Keratinocyte (primary cell): ENCODE measurements at regions not wholly inside any gene's neighbourhood (a gene's known extent, or its start where the extent isn't known, plus 50 kb on each side); places are given as distances from the start of the nearest gene placed in this dataset.

ENCODE experiments used
- DNase-seq: peaks from one replicate; pipeline ENCODE4 v3.0.0-alpha.2; 2011; ENCODE audit warnings: low read depth, missing footprints, low spot score
- FAIRE-seq: peaks from 2 replicates; lab custom pipeline; 2011; peaks lifted over from hg19 to GRCh38; lab: Jason Lieb, UNC
- H2AFZ ChIP-seq: 2 replicates; pipeline ENCODE4 v1.6.0; 2012; ENCODE audit warnings: low read length, control low read depth, inconsistent platforms; ENCODE audit not compliant: control insufficient read depth
- H3K27ac ChIP-seq: 2 replicates; pipeline ENCODE4 v1.5.1; 2011; ENCODE audit warnings: low read length; ENCODE audit not compliant: control insufficient read depth, insufficient read depth
- H3K27me3 ChIP-seq: 3 replicates; pipeline ENCODE4 v1.6.0; 2011; ENCODE audit warnings: low read length; ENCODE audit not compliant: control insufficient read depth, insufficient read depth; ENCODE audit errors: extremely low read depth
- H3K36me3 ChIP-seq, 2 experiments: 2 replicates in 1 of 2; 3 replicates in 1 of 2; pipeline ENCODE4 v1.5.1; 2011; ENCODE audit warnings: low read length in 2 of 2, mild to moderate bottlenecking in 1 of 2; ENCODE audit not compliant: control insufficient read depth in 2 of 2, insufficient read depth in 2 of 2; ENCODE audit errors: extremely low read depth in 1 of 2
- H3K4me1 ChIP-seq: 3 replicates; pipeline ENCODE4 v1.5.1; 2011; ENCODE audit warnings: low read length; ENCODE audit not compliant: control insufficient read depth, insufficient read depth; ENCODE audit errors: extremely low read depth
- H3K4me2 ChIP-seq: 3 replicates; pipeline ENCODE4 v1.6.0; 2011; ENCODE audit warnings: low read depth, low read length; ENCODE audit not compliant: control insufficient read depth, insufficient read depth; ENCODE audit errors: extremely low read depth
- H3K4me3 ChIP-seq, 3 experiments: fragments of 200-600 bp in 1 of 3; sonication (generic) in 1 of 3; 2 replicates in 2 of 3; 3 replicates in 1 of 3; pipeline ENCODE4 v1.5.1; 2011 to 2016; ENCODE audit warnings: low read length in 3 of 3, mild to moderate bottlenecking in 3 of 3, control low read depth in 2 of 3, inconsistent platforms in 1 of 3, low read depth in 1 of 3, mixed read lengths in 1 of 3, mixed run types in 1 of 3, moderate library complexity in 1 of 3; ENCODE audit not compliant: control insufficient read depth in 2 of 3, insufficient read depth in 2 of 3; ENCODE audit errors: extremely low read depth in 1 of 3
- H3K79me2 ChIP-seq: 2 replicates; pipeline ENCODE4 v1.6.0; 2012; ENCODE audit warnings: low read length; ENCODE audit not compliant: control insufficient read depth, insufficient read depth
- H3K9ac ChIP-seq: 3 replicates; pipeline ENCODE4 v1.6.0; 2011; ENCODE audit warnings: low read length; ENCODE audit not compliant: control insufficient read depth, insufficient read depth; ENCODE audit errors: extremely low read depth
- H3K9me1 ChIP-seq: 3 replicates; pipeline ENCODE4 v1.6.0; 2011; ENCODE audit warnings: low read length; ENCODE audit not compliant: control insufficient read depth, insufficient read depth; ENCODE audit errors: extremely low read depth
- H3K9me3 ChIP-seq: 2 replicates; pipeline ENCODE4 v1.5.1; 2012; ENCODE audit warnings: low read depth, low read length; ENCODE audit not compliant: control insufficient read depth
- H4K20me1 ChIP-seq: 3 replicates; pipeline ENCODE4 v1.6.0; 2011; ENCODE audit warnings: low read length; ENCODE audit not compliant: control insufficient read depth, insufficient read depth; ENCODE audit errors: extremely low read depth
- EZH2 ChIP-seq: IDR thresholded peaks from one replicate; pipeline ENCODE4 v1.6.1; 2012; ENCODE audit warnings: inconsistent platforms, mild to moderate bottlenecking, low read length, moderate library complexity
- dilution Hi-C: fragments of 300-500 bp; cut with MboI; formaldehyde crosslinking; loops from one replicate; pipeline ENCODE4 v1.7.0; 2020; ENCODE audit warnings: low sequenced_read_pairs; ENCODE audit not compliant: extremely low pct_ligation_motif_present
- TF ChIP-seq, protein P1 (sequence below), 3 experiments: IDR thresholded peaks in 1 of 3; conservative IDR thresholded peaks in 1 of 3; optimal IDR thresholded peaks in 1 of 3; 2 replicates in 2 of 3; 3 replicates in 1 of 3; pipeline versions ENCODE3 to v1.5.1; 2011; ENCODE audit warnings: low read length in 3 of 3, mild to moderate bottlenecking in 3 of 3, moderate library complexity in 2 of 3, control low read depth in 1 of 3, inconsistent platforms in 1 of 3; ENCODE audit not compliant: insufficient read depth in 2 of 3; ENCODE audit errors: extremely low read depth in 1 of 3

DNA sequence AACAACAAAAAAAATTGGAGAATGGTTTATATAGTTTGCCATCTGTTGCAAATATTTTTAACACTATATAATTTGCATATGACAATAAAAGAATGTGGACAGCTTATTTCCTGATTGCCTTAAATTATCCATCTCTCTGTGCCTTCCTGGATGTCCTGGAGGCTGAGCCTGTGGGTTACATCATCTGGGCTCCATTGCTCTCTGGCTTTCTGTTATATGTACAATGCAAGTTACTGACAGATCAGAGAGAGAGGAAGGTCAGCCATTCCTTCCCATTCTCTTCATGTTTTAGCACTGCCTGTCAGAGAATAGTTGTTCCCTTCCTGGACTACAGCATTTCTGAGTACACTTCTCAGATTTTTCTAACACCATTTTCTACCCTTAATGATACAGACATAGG, 758.3 kb upstream of the PCDH20 start:
- FAIRE-seq: no peak

DNA sequence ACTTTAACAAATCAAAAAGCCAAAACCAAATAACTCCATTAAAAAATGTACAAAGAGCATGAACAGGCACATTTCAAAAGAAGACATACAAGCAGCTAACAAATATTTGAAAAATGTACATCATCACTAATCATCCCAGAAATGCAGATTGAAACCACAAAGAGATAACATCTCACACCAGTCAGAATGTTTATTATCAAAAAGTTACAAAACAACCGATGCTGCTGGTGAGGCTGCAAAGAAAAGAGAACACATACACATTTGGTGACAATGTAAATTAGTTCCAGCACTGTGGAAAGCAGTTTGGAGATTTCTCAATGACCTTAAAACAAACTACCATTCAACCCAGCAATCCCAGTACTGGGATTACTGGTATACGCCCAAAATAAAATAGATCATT, 756.0 kb upstream of the PCDH20 start:
- Histone ChIP-seq H3K9me3 (peaks cover 3% of the 10 kb centered on the region), H3K9ac (no peak overlapping the region), H3K27me3 (no peaks in the 10 kb centered on the region), H3K9me1 (no peaks in the 10 kb centered on the region), H3K36me3 (no peaks in the 10 kb centered on the region), H3K4me2 (no peak overlapping the region), H2AFZ (no peak overlapping the region), H3K27ac (no peak overlapping the region), H4K20me1 (no peaks in the 10 kb centered on the region), H3K4me1 (no peaks in the 10 kb centered on the region), H3K79me2 (no peaks in the 10 kb centered on the region), H3K4me3 (no peak overlapping the region)
- dilution Hi-C loops: no loop called here
- FAIRE-seq: no peak
- TF ChIP-seq EZH2: no peak
- TF ChIP-seq, protein P1, sequence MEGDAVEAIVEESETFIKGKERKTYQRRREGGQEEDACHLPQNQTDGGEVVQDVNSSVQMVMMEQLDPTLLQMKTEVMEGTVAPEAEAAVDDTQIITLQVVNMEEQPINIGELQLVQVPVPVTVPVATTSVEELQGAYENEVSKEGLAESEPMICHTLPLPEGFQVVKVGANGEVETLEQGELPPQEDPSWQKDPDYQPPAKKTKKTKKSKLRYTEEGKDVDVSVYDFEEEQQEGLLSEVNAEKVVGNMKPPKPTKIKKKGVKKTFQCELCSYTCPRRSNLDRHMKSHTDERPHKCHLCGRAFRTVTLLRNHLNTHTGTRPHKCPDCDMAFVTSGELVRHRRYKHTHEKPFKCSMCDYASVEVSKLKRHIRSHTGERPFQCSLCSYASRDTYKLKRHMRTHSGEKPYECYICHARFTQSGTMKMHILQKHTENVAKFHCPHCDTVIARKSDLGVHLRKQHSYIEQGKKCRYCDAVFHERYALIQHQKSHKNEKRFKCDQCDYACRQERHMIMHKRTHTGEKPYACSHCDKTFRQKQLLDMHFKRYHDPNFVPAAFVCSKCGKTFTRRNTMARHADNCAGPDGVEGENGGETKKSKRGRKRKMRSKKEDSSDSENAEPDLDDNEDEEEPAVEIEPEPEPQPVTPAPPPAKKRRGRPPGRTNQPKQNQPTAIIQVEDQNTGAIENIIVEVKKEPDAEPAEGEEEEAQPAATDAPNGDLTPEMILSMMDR (optimal IDR thresholded peaks at IDR 0.05 in 1 of 3, IDR thresholded peaks at IDR 0.05 in 1 of 3, conservative IDR thresholded peaks at IDR 0.05 in 1 of 3; ENCODE audit: extremely low read depth in 1 of 3, insufficient read depth in 2 of 3, low read length in 3 of 3): no peak
- DNase-seq: no peak

More for the DNA sequence above, 758.3 kb upstream of the PCDH20 start:
- H3K4me1 ChIP-seq: no peaks in the 10 kb centered on the region
- H3K4me2 ChIP-seq: no peak overlapping the region
- TF ChIP-seq, protein P1 (optimal IDR thresholded peaks at IDR 0.05 in 1 of 3, IDR thresholded peaks at IDR 0.05 in 1 of 3, conservative IDR thresholded peaks at IDR 0.05 in 1 of 3; ENCODE audit: extremely low read depth in 1 of 3, insufficient read depth in 2 of 3, low read length in 3 of 3): no peak
- TF ChIP-seq EZH2: no peak
- H3K9ac ChIP-seq: no peak overlapping the region
- H3K79me2 ChIP-seq: no peaks in the 10 kb centered on the region
- no peak for DNase-seq
- H3K9me1 ChIP-seq: no peaks in the 10 kb centered on the region
- H3K27ac ChIP-seq: no peak overlapping the region
- no peaks in the 10 kb centered on the region for H3K36me3 ChIP-seq
- H4K20me1 ChIP-seq: no peaks in the 10 kb centered on the region
- H3K9me3 ChIP-seq: peaks cover 1% of the 10 kb centered on the region
- H2AFZ ChIP-seq: no peak overlapping the region
- H3K27me3 ChIP-seq: no peaks in the 10 kb centered on the region
- dilution Hi-C loops: no loop called here
- no peak overlapping the region for H3K4me3 ChIP-seq
